HG03064 (cell line): ENCODE measurements at regions not wholly inside any gene's neighbourhood (a gene's known extent, or its start where the extent isn't known, plus 50 kb on each side); places are given as distances from the start of the nearest gene placed in this dataset.

Experiments used
- ATAC-seq: cut with Tn5 transposase; IDR thresholded peaks from one replicate; pipeline ENCODE4 v1.9.1; 2021; ENCODE audit warnings: low read depth; ENCODE audit not compliant: unreplicated experiment

DNA sequence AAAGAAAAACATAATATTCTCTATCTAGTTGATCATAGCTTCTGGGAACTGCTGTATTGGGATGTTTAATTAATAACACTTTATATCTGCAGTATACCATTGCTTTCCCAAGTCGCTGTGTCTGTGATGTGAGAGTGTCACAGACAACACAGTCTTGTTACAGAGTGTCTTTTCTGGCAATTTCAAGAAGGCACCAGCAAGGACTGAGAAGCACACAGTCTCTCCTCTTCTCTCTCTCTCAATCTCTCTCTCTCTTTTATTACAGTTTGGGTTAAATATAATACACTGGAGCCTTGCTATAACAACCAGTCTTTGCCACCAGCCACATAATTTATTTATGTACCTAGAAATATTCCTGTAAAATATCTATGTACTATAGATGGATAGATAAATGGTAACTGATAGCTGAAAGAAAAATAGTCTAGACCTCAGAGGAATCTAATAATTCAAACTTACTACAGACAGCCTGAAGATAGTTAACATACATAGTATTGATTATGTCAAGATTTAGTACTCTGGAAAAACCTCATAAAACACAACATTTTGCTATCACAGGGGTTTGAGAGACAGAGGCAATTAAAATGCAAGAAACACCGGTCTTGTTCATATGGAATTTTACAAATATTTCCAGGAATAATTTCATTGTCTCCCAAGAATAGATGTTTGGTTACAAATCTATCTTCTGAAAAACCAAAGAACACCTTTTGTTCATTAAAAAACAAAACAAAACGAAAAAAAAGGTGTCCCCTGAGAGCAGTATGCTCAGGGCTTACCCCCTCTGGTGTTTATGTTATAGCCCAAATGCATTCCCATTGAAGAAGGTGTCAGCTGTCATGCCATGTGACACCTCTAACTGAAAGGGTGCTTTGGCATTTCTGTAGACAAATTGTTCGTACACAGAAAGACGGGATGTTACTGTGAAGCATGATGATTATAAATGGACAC, 507.8 kb downstream of the TBC1D4 start:
- no peak for ATAC-seq

- ATAC-seq, result no peak
These were observed 512.5 kb downstream of the TBC1D4 start for GRCh38 chr13:74969419-74969818.

GRCh38 chr13:74966814-74967424, 515.0 kb downstream of the TBC1D4 start:
- ATAC-seq, result no peak

- ATAC-seq, result no peak
These were observed 515.7 kb downstream of the TBC1D4 start for GRCh38 chr13:74966275-74966674.

DNA sequence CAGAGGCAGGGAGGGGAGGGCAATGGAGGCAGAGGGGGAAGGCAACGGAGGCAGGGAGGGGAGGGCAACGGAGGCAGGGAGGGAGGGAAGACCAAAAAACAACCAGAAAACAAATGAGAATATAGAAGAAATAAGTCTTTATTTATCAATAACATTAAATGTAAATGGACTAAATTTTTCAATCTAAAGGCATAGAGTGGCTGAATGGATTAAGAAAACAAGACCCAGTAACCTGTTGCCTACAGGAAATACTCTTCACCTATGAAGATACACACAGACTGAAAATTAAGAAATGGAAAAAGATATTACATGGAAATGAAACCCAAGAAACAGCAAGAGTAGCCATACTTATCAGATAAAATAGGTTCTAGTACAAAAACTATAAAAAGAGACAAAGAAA, 536.3 kb downstream of the TBC1D4 start:
- no peak for ATAC-seq

GRCh38 chr13:74931698-74932433, 550.1 kb downstream of the TBC1D4 start:
- ATAC-seq, result no peak

GRCh38 chr13:74930402-74931165, 551.4 kb downstream of the TBC1D4 start:
- ATAC-seq, result no peak

GRCh38 chr13:74929436-74929835, 552.5 kb downstream of the TBC1D4 start:
- no peak for ATAC-seq

GRCh38 chr13:74927823-74928222, 554.1 kb downstream of the TBC1D4 start:
- ATAC-seq, result no peak

- ATAC-seq, result no peak
These were observed 559.0 kb downstream of the TBC1D4 start for GRCh38 chr13:74922963-74923362.

DNA sequence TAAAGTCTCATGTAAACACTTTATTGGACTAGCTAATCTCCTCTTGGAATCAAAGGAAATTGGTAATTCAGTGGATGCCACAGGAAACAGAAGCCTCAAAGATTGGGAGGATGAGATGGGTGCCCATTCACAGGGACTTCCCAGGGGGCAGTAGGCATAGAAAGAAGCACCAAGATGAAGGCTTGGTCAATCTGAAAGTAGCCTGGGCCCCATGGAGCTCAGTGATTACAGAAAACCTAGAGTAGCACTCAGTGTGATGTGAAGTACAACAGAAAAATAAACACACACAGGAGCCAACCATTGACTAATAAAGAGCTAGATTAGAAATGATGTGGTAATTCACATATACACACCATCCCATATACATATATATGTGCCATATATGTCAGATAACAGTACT, 560.6 kb downstream of the TBC1D4 start:
- ATAC-seq, result no peak

DNA sequence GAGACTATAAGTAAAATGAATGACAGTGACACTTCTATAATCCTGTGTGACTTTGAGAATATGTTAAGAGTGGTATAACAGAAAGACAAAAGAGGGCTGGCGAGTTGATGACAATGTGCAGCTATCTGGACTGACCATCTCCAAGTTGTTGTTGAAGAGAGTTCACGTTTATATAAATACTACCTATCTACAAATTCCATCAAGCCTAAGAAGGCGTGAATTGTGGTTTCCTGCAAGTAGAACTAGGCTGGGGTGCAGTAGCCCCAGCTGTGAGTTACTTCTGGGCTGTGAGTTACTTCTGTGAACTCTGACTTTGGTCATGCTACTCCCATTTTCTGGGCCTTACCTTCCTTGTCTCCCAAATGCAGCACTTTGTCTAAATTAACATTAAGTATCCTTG, 561.0 kb downstream of the TBC1D4 start:
- ATAC-seq, result no peak

DNA sequence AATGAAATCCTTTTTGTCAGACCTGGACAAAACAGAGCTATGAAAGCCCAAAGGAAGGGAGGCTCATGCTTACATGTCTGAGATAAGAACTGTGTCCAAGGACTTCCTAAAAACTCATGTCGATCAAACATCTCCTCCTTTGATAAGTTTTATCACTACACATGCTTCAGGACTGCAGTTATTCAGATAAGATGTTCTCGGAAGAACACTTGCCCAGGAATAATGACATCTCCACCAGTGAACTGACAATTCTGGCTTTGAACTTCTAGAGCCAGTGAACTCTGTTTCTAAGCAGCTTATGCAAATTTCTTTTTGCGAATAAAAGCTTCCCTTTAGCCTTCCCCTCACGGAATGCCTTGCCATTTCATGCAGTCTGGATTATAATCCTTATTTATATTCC, 561.6 kb downstream of the TBC1D4 start:
- no peak for ATAC-seq

DNA sequence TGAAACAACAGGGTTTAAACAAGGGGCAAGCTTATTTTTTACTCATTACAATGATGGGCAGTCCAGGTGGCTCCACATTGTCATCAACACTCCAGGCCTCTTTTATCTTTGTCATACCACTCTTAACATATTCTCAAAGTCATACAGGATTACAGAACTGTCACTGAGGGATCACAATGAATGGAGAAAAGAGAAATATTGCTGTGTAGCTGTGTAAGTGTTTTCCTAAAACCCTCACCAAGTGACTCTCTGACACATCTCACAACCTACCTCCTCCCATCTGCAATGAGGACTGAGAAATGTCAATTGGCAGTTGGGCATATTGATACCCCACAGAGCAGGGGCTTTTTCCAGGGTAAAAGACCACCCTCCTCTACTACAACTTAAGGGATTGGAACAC, 562.1 kb downstream of the TBC1D4 start:
- ATAC-seq, result no peak

- no peak for ATAC-seq
These were observed 569.1 kb downstream of the TBC1D4 start for GRCh38 chr13:74912898-74913297.

DNA sequence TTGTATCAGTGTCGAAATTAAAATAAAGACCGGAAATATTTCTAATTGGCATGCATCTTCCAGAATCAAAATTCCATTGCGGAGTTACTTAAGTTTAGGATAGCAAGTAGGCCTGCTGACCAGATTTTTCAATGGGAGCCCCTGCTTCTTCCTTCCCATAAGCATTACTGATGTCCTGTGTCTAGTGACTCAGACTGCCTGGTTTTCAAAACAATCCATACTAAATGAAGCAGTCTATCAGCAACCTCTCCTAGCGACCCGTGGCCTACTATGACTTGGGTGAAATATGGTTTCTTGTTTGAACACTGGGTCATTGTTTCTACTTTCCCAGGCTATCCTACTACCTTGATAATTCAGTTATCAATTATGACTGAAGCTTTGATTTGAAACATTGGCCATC, 571.6 kb downstream of the TBC1D4 start:
- no peak for ATAC-seq

DNA sequence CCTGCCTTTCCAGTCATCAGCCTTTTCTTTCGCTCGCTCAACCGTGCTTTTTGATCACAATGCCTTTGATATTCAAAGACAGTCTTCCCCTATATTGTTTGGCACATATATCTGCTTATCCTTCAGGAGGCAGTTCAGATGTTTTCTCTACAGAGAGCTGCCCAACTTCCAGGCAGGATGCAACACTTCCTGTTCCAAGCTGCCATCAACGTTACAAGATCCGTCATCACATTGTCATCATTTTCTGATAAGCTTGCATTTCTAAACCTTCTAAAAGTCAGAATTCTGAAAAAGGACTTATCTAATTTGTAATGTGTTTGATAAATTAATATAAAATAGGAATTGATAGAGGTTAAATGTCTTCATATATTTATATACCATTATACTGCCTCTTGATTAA, 574.2 kb downstream of the TBC1D4 start:
- ATAC-seq, result no peak

GRCh38 chr13:74904556-74904955, 577.4 kb downstream of the TBC1D4 start:
- ATAC-seq, result no peak

- no peak for ATAC-seq
These were observed 586.8 kb downstream of the TBC1D4 start for GRCh38 chr13:74895042-74895796.

DNA sequence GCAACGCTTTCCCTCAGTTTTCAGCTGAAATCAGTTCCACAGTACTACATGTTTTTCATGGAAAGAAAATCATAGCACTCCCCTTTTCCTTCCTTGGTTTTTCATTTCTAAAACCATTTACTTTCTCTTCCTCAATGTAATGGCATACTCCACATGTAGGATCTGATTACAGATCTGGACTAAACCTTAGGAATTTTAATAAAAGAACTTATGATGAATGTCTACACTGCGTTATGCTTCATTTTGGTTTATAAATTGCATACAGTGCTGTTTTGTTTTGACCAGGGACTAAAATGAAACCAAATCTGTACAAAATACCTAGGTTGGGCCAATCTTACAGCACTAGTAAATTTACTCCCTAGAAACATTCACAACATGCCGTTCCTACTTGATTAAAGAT, 589.9 kb downstream of the TBC1D4 start:
- ATAC-seq, result no peak
